HepG2 (cell line): ENCODE measurements at regions not wholly inside any gene's neighbourhood (a gene's known extent, or its start where the extent isn't known, plus 50 kb on each side); places are given as distances from the start of the nearest gene placed in this dataset.

Experiments
- MAFF ChIP-seq: IDR thresholded peaks from 2 replicates; pipeline ENCODE4 v1.6.1; 2011; ENCODE audit warnings: low read depth, low read length, improper control_type of control experiment
- MTA3 ChIP-seq: sonication (generic); formaldehyde crosslinking; IDR thresholded peaks from 2 replicates; pipeline ENCODE4 v1.4.0; 2020; ENCODE audit warnings: missing genetic modification reagents
- ZBTB40 ChIP-seq, 2 experiments: fragments of 450-650 bp in 1 of 2; sonication (generic) in 1 of 2; formaldehyde crosslinking in 1 of 2; IDR thresholded peaks; 2 replicates each; pipeline versions ENCODE4 v1.6.1 to v1.8.0; 2016 to 2022; ENCODE audit warnings: antibody characterized with exemption in 1 of 2, mild to moderate bottlenecking in 1 of 2, missing genetic modification reagents in 1 of 2
- ZNF547 ChIP-seq: sonication (generic); formaldehyde crosslinking; IDR thresholded peaks from 2 replicates; pipeline ENCODE4 v1.5.1; 2020; ENCODE audit warnings: mild to moderate bottlenecking, missing genetic modification reagents
- TF ChIP-seq, protein P1 (sequence below): sonication (generic); formaldehyde crosslinking; IDR thresholded peaks from 2 replicates; pipeline ENCODE4 v1.5.1; 2020; ENCODE audit warnings: mild to moderate bottlenecking, missing genetic modification reagents, moderate library complexity
- TF ChIP-seq, protein P2 (sequence below): sonication (generic); formaldehyde crosslinking; IDR thresholded peaks from 2 replicates; pipeline ENCODE4 v1.8.0; 2022; ENCODE audit warnings: missing genetic modification reagents, mild to moderate bottlenecking, inconsistent platforms, borderline replicate concordance
- TF ChIP-seq, protein P3 (sequence below): sonication (generic); formaldehyde crosslinking; IDR thresholded peaks from 2 replicates; pipeline ENCODE4 v1.4.0; 2020; ENCODE audit warnings: mild to moderate bottlenecking, missing genetic modification reagents, borderline replicate concordance

GRCh38 chr2:64311948-64312621, 141.9 kb upstream of the LGALSL start (continued):
- no peak for TF ChIP-seq ZBTB40 (IDR thresholded peaks at IDR 0.05)
- no peak for TF ChIP-seq ZBTB40 (CRISPR knock-in tag; IDR thresholded peaks at IDR 0.05)
- TF ChIP-seq, protein P1, sequence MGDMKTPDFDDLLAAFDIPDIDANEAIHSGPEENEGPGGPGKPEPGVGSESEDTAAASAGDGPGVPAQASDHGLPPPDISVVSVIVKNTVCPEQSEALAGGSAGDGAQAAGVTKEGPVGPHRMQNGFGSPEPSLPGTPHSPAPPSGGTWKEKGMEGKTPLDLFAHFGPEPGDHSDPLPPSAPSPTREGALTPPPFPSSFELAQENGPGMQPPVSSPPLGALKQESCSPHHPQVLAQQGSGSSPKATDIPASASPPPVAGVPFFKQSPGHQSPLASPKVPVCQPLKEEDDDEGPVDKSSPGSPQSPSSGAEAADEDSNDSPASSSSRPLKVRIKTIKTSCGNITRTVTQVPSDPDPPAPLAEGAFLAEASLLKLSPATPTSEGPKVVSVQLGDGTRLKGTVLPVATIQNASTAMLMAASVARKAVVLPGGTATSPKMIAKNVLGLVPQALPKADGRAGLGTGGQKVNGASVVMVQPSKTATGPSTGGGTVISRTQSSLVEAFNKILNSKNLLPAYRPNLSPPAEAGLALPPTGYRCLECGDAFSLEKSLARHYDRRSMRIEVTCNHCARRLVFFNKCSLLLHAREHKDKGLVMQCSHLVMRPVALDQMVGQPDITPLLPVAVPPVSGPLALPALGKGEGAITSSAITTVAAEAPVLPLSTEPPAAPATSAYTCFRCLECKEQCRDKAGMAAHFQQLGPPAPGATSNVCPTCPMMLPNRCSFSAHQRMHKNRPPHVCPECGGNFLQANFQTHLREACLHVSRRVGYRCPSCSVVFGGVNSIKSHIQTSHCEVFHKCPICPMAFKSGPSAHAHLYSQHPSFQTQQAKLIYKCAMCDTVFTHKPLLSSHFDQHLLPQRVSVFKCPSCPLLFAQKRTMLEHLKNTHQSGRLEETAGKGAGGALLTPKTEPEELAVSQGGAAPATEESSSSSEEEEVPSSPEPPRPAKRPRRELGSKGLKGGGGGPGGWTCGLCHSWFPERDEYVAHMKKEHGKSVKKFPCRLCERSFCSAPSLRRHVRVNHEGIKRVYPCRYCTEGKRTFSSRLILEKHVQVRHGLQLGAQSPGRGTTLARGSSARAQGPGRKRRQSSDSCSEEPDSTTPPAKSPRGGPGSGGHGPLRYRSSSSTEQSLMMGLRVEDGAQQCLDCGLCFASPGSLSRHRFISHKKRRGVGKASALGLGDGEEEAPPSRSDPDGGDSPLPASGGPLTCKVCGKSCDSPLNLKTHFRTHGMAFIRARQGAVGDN (CRISPR knock-in tag) = no peak; the same call in 1 of the 2 replicates
- TF ChIP-seq, protein P2, sequence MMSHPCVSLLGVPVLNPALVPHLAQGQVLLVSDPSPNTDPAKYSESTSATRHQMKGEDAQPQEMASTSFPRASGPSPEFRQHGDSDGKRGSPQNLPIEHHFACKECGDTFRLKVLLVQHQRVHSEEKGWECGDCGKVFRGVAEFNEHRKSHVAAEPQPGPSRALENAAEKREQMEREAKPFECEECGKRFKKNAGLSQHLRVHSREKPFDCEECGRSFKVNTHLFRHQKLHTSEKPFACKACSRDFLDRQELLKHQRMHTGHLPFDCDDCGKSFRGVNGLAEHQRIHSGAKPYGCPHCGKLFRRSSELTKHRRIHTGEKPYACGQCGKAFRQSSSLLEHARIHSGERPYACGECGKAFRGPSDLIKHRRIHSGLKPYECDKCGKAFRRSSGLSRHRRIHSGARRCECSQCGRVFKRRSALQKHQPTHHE (CRISPR knock-in tag) = no peak
- TF ChIP-seq MTA3 = no peak
- no peak for TF ChIP-seq MAFF
- TF ChIP-seq, protein P3, sequence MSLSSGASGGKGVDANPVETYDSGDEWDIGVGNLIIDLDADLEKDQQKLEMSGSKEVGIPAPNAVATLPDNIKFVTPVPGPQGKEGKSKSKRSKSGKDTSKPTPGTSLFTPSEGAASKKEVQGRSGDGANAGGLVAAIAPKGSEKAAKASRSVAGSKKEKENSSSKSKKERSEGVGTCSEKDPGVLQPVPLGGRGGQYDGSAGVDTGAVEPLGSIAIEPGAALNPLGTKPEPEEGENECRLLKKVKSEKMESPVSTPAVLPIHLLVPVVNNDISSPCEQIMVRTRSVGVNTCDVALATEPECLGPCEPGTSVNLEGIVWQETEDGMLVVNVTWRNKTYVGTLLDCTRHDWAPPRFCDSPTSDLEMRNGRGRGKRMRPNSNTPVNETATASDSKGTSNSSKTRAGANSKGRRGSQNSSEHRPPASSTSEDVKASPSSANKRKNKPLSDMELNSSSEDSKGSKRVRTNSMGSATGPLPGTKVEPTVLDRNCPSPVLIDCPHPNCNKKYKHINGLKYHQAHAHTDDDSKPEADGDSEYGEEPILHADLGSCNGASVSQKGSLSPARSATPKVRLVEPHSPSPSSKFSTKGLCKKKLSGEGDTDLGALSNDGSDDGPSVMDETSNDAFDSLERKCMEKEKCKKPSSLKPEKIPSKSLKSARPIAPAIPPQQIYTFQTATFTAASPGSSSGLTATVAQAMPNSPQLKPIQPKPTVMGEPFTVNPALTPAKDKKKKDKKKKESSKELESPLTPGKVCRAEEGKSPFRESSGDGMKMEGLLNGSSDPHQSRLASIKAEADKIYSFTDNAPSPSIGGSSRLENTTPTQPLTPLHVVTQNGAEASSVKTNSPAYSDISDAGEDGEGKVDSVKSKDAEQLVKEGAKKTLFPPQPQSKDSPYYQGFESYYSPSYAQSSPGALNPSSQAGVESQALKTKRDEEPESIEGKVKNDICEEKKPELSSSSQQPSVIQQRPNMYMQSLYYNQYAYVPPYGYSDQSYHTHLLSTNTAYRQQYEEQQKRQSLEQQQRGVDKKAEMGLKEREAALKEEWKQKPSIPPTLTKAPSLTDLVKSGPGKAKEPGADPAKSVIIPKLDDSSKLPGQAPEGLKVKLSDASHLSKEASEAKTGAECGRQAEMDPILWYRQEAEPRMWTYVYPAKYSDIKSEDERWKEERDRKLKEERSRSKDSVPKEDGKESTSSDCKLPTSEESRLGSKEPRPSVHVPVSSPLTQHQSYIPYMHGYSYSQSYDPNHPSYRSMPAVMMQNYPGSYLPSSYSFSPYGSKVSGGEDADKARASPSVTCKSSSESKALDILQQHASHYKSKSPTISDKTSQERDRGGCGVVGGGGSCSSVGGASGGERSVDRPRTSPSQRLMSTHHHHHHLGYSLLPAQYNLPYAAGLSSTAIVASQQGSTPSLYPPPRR (CRISPR knock-in tag) = no peak
- no peak for TF ChIP-seq ZNF547 (CRISPR knock-in tag)
